T-helper 2 cell (primary cell): ENCODE measurements at regions not wholly inside any gene's neighbourhood (a gene's known extent, or its start where the extent isn't known, plus 50 kb on each side); places are given as distances from the start of the nearest gene placed in this dataset.

ENCODE experiments used
- DNase-seq, 5 experiments: peaks; one replicate each; pipeline versions ENCODE4 v3.0.0 to v3.0.0-alpha.2; 2012 to 2022

GRCh38 chr11:42205518-42205917 lies 746.1 kb upstream of the LRRC4C start:
- no peak for DNase-seq

DNA sequence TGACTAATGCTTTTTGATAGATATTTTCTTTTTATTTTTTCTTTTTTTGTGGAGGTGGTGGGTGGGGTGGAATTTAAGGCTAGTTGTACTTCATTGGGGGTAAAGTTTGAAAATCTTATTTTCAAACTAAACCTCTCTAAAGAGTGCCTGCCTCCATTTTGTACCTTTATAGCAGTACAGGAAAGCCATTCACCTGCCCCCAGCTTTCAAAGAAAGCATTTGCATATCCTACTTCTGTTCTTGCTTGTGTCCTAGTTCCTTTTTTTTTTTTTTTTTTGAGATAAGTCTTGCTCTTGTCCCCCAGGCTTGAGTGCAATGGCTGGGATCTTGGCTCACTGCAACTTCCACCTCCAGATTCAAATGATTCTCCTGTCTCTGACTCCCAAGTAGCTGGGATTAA lies 766.2 kb upstream of the LRRC4C start:
- no peak for DNase-seq

- DNase-seq, result no peak
These were observed 773.2 kb upstream of the LRRC4C start for GRCh38 chr11:42232673-42233072.

- DNase-seq, result no peak
These were observed 775.0 kb upstream of the LRRC4C start for GRCh38 chr11:42234451-42234951.

- no peak for DNase-seq
These were observed 778.3 kb upstream of the LRRC4C start for GRCh38 chr11:42237701-42238235.

- DNase-seq, result no peak
These were observed 779.7 kb upstream of the LRRC4C start for GRCh38 chr11:42239188-42239587.

- DNase-seq, result no peak
These were observed 783.9 kb upstream of the LRRC4C start for GRCh38 chr11:42243385-42243784.

- no peak for DNase-seq
These were observed 784.9 kb upstream of the LRRC4C start for GRCh38 chr11:42244376-42244775.

DNA sequence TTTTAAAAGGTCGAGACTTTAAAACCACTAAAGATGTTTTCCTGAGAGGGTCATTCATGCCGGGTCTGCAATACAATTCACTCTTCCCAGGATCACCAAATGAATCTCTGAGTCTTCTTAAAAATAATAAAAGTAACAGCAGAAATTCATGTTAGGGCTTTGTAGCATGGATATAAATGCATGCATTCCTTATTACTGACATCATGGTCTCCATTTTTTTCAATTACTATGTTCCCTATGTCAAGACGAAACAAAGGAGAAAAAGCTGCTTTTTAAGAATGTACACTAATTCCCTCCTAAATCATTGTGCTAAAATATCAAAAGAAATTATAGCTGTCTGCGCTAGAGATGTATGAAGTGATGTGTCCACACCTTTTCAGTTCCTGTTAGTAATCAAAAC lies 789.9 kb upstream of the LRRC4C start:
- DNase-seq, result no peak

DNA sequence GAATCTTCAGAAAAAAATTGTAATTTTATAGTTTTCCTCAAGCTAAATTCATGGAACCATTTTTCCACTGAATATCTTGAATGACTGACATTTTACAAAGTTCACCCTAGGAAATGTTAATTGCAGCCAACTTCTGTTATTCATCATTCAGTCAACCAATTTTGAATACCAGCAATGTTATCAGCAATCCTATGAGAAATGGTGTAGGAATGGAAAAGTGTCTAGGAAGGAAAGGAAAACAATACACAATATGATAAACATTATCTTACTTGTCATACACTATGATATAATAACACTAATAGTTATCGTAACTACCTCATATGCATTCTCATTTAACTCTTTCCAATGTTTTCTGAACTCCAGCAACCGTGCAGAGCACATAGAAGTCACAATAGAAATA lies 790.5 kb upstream of the LRRC4C start:
- no peak for DNase-seq

DNA sequence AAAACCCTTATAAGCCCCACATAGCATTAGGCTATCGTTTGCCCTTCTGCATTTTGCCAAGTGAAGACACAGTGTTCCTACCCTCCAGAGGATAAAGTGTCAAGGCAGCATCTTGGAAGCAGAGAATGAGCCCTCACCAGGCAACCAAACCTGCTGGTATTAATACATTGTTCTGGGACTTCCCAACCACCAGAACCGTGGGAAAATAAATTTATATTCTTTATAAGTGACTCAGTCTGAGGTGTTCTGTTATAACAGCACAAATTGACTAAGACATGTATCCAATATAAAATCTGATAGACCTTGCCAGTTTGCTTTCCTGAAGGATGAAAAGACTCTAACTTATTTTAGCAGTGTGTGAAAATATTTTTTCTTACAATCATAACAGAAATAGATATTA lies 792.5 kb upstream of the LRRC4C start:
- no peak for DNase-seq

DNA sequence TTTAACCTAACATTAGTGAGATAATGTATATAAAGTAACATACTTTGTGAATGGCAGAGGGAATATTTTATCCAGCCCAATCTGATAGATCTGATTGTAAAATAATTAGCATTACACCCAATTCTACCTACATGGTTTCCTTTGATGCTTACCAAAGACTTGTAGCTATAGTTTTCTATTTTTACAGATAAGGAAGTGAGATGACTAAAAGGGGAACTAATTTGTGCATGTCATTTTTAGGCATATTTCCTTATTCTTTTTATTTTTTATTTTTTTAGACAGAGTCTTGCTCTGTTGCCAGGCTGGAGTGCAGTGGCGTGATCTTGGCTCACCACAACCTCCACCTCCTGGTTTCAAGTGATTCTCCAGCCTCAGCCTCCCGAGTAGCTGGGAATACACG lies 793.7 kb upstream of the LRRC4C start:
- DNase-seq, result no peak

GRCh38 chr11:42255906-42256305 lies 796.5 kb upstream of the LRRC4C start:
- no peak for DNase-seq

DNA sequence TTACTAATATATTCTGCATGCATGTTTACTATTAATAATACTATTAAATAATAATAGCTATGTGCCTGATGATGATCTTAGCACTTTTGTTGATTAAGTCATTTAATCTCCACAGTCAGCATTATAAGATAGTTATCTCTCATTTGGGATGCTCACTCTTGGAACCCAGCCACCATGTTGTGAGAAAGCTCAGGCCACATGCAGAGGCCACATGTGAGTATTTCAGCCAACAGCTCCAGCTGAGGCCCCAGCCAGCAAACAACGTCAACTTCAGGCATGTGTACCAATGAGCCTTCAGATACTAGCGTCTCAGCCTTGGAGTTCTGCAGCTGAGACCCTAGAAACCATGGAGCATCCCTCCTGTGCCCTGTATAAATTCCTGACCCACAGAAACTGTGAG lies 798.1 kb upstream of the LRRC4C start:
- DNase-seq, result no peak

- DNase-seq, result no peak
These were observed 805.6 kb upstream of the LRRC4C start for GRCh38 chr11:42265072-42265471.

DNA sequence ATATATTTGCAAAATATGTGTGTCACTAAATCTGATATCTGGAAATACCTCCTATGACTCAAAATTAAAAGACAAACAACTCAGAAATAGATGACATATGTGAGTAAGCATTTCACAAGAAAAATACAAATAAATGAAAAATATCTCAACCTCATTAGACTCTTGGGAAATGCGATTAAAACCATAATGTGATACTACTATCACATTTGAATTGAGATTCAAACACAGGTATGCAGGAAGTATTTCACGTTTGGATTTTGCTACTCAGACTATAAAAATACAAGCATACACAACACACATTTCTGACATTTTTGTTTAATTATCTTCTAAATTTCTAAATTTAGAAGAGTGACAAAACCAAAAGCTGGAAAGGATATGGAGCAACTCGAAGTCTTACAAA lies 811.9 kb upstream of the LRRC4C start:
- no peak for DNase-seq

GRCh38 chr11:42273977-42274376 lies 814.5 kb upstream of the LRRC4C start:
- no peak for DNase-seq

DNA sequence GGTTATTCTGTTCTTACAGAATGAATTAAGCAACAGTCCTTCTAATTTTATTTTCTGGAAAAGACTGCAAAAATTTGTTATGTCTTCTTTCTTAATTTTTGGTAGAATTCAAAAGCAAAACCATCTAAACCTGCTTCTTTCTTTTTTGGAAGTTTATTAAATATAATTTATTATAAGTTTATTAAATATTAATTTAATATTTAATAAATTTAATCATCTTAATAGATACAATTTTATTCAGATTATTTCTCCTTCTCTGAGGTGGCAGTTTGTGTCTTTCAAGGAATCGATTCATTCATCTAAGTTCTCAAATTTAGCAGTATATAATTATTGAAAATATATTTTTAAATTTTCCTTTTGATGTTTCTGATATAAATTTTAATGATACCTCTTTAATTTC lies 837.5 kb upstream of the LRRC4C start:
- DNase-seq, result no peak

DNA sequence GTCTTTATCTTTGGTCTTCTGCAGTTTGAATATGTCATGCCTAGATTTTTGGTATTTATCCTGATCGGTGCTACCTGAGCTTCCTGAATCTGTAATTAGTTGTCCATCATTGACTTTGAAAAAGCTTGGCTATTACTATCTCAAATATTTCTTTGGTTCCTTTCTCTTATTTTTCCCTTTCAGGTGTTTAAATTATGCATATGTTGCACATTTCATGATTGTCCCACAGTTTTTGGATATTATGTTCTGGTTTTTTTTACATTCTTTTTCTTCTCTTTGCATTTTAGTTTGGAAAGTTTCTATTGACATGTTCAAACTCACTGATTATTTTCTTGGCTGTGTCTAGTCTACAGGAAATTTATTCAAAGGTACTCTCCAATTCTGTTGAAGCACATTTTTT lies 840.3 kb upstream of the LRRC4C start:
- no peak for DNase-seq

DNA sequence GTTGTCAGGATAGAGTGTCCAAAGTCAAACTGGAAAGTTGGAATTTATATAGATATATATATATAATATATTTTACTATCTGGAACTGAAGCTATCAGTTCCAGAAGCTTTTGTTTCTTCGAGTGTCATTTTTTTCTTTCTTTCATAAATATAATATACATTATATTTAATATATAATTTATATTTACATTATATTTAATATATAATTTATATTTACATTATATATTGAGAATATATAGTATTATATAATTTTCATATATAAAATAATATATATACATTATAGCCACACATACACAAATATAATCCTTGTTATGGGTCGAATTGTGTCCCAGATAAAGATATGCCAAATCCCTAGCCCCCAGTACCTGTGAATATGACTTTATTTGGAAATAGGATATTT lies 842.3 kb upstream of the LRRC4C start:
- no peak for DNase-seq

GRCh38 chr11:42311514-42311913 lies 852.1 kb upstream of the LRRC4C start:
- DNase-seq, result no peak

- DNase-seq, result no peak
These were observed 852.5 kb upstream of the LRRC4C start for GRCh38 chr11:42311944-42312343.

- no peak for DNase-seq
These were observed 855.8 kb upstream of the LRRC4C start for GRCh38 chr11:42315267-42315666.

- no peak for DNase-seq
These were observed 856.4 kb upstream of the LRRC4C start for GRCh38 chr11:42315846-42316245.

GRCh38 chr11:42319921-42320320 lies 860.5 kb upstream of the LRRC4C start:
- DNase-seq, result no peak
